BE2C (cell line): ENCODE measurements at regions not wholly inside any gene's neighbourhood (a gene's known extent, or its start where the extent isn't known, plus 50 kb on each side); places are given as distances from the start of the nearest gene placed in this dataset.

Source experiments
- DNase-seq: peaks from one replicate; pipeline ENCODE4 v3.0.0-alpha.2; 2020
- H3K27me3 ChIP-seq: fragments of 250-450 bp; sonication (Bioruptor Pico); 2 replicates; pipeline ENCODE4 v1.5.1; 2020; ENCODE audit warnings: mild to moderate bottlenecking
- H3K36me3 ChIP-seq: fragments of 250-450 bp; sonication (Bioruptor Pico); 2 replicates; pipeline ENCODE4 v1.5.1; 2020; ENCODE audit warnings: mild to moderate bottlenecking
- H3K4me1 ChIP-seq: fragments of 250-450 bp; sonication (Bioruptor Pico); 2 replicates; pipeline ENCODE4 v1.5.1; 2020
- H3K4me3 ChIP-seq: 2 replicates; pipeline ENCODE4 v1.5.1; 2011; ENCODE audit warnings: low read depth, low read length
- H3K9me3 ChIP-seq: fragments of 250-450 bp; sonication (Bioruptor Pico); 2 replicates; pipeline ENCODE4 v1.5.1; 2020
- TF ChIP-seq, protein P1 (sequence below): IDR thresholded peaks from 2 replicates; pipeline ENCODE4 v1.5.1; 2012; ENCODE audit warnings: mild to moderate bottlenecking, low read depth, low read length

DNA sequence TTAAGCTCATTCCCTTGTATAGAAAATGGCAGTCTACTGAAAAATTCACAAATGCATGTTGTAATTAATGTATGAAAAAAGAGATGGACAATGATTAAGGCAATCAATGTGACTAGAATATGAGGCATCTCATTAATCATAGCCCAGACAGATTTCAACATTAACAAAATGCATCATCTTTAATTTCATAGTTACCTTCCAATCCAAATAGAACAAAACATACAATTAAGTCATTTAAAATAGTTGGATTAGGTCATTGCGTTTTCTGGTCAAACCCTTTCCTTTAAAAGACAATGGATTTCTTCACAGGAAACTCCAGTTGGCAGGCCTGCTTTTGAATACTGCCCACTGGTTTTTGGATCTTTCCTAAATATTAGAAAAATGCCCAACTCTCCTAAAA is 203.9 kb downstream of the HAO1 start:
- no peaks in the 10 kb centered on the region for H3K36me3 ChIP-seq
- no peaks in the 10 kb centered on the region; the same call in 1 of the 2 replicates for H3K27me3 ChIP-seq
- H3K9me3 ChIP-seq, result no peaks in the 10 kb centered on the region
- DNase-seq, result no peak
- no peak overlapping the region for H3K4me3 ChIP-seq
- TF ChIP-seq, protein P1, sequence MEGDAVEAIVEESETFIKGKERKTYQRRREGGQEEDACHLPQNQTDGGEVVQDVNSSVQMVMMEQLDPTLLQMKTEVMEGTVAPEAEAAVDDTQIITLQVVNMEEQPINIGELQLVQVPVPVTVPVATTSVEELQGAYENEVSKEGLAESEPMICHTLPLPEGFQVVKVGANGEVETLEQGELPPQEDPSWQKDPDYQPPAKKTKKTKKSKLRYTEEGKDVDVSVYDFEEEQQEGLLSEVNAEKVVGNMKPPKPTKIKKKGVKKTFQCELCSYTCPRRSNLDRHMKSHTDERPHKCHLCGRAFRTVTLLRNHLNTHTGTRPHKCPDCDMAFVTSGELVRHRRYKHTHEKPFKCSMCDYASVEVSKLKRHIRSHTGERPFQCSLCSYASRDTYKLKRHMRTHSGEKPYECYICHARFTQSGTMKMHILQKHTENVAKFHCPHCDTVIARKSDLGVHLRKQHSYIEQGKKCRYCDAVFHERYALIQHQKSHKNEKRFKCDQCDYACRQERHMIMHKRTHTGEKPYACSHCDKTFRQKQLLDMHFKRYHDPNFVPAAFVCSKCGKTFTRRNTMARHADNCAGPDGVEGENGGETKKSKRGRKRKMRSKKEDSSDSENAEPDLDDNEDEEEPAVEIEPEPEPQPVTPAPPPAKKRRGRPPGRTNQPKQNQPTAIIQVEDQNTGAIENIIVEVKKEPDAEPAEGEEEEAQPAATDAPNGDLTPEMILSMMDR, result no peak
- H3K4me1 ChIP-seq, result no peaks in the 10 kb centered on the region

DNA sequence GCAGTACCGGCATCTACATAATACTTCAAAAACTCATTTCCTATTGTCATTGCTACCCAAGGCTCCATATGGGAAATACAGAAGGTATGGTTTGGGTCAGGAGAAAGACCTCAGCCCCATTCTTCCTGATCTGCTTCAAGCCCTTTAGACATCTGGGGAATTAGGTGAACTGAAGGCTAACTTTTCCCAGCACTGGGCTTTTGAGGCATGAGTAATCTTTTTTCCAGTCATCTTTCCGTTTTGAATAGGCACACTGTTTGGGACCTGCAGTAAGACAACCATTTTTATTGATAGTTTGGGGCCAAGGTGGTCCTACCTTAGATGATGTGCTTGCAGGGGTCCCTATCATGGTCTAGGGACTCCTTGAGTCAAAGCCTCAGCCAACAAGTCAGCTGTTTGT is 198.4 kb downstream of the HAO1 start:
- H3K9me3 ChIP-seq, result no peaks in the 10 kb centered on the region
- DNase-seq, result no peak
- TF ChIP-seq, protein P1, result no peak
- no peaks in the 10 kb centered on the region; the same call in 1 of the 2 replicates for H3K27me3 ChIP-seq
- H3K4me1 ChIP-seq, result no peaks in the 10 kb centered on the region
- H3K4me3 ChIP-seq, result no peak overlapping the region
- no peaks in the 10 kb centered on the region for H3K36me3 ChIP-seq

DNA sequence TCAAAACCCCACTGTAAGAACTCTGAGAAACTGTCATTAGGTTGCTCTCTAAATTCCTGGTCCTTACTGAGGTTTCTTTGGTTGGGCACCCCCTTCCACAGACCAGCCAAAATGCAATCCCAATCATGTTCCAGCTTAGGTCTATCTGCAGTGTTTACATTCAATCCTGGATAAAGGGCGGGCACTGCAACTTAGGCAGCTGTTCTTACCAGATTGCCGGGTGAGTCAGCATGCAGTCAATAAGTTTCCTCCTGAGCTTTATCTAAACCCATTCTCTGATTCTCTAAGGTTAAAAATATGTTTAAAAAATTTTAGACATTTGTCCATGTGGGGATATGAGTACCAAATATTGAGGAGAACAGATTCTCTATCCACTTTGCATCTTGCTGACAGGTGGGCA is 197.8 kb downstream of the HAO1 start:
- TF ChIP-seq, protein P1, result no peak
- Histone ChIP-seq H3K27me3 (no peaks in the 10 kb centered on the region; the same call in 1 of the 2 replicates), H3K36me3 (no peaks in the 10 kb centered on the region), H3K9me3 (no peaks in the 10 kb centered on the region), H3K4me3 (no peak overlapping the region), H3K4me1 (no peaks in the 10 kb centered on the region)
- no peak for DNase-seq

DNA sequence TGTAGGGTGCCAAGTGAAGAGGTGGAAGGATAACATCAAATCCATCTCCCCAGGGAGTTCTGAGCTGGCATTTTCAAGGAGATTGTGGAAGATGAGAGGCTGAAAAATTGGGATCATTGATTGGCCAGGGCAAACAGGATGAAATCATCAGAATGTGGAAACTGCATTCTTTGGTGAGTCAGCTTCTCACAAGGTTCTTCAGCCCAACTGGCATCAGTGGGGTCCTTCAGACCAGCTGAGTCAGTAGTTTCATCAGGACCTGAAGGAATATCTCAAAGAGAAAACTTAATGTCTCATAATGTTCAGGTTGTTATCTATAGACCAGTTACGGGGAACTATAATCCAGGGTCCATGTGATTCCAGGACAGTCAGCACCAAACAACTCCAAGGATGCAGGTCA is 195.8 kb downstream of the HAO1 start:
- Histone ChIP-seq H3K4me1 (no peaks in the 10 kb centered on the region), H3K36me3 (no peaks in the 10 kb centered on the region), H3K27me3 (no peaks in the 10 kb centered on the region; the same call in 1 of the 2 replicates), H3K4me3 (no peak overlapping the region), H3K9me3 (no peaks in the 10 kb centered on the region)
- no peak for DNase-seq
- TF ChIP-seq, protein P1, result no peak

DNA sequence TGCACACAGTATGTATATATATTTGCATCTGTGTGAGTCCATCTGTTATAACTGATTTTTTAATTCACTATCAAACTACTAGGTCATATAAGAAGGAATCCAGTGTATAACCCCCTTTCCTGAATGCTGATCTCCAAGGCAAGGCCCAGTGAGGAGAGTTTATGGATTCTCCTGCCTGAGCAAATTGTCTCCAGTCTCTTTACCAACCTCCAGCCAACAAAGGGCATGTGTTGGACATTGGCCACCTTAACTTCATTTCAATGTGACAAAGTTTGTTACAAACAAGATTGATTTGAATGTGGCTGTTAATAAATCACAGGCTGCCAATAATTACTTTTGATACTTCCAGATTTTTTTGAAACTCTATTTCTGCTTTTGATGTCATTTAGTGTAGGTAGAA is 191.6 kb downstream of the HAO1 start:
- no peak for DNase-seq
- H3K36me3 ChIP-seq, result no peaks in the 10 kb centered on the region
- peaks cover 2% of the 10 kb centered on the region; the same call in 1 of the 2 replicates for H3K27me3 ChIP-seq
- no peaks in the 10 kb centered on the region for H3K9me3 ChIP-seq
- TF ChIP-seq, protein P1, result no peak
- no peak overlapping the region for H3K4me3 ChIP-seq
- H3K4me1 ChIP-seq, result no peaks in the 10 kb centered on the region

DNA sequence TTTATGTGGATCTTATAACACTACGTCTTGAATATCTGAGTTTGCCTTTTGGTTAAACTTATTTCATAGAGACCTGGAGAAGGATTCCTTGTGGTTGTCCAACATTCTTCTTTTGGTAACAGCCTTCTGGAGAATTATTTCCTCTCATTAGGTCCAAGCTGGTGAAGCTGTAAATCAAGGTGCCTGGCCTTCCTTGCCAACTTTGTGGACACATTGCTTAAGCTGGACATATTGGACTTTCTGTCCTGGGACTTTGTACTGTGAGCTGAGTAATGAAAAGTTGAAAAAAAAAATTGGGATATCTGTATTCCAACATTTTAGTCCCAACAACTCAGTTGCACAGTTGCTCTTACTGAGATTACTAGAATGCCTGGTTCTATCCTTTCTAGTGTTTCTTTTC is 186.2 kb downstream of the HAO1 start:
- TF ChIP-seq, protein P1, result no peak

More for the DNA sequence above, 186.2 kb downstream of the HAO1 start:
- Histone ChIP-seq H3K36me3 (no peaks in the 10 kb centered on the region), H3K9me3 (no peaks in the 10 kb centered on the region), H3K4me3 (no peak overlapping the region), H3K27me3 (peaks cover 5% of the 10 kb centered on the region), H3K4me1 (no peaks in the 10 kb centered on the region)
- DNase-seq, result no peak
